A673 (cell line): ENCODE measurements at regions not wholly inside any gene's neighbourhood (a gene's known extent, or its start where the extent isn't known, plus 50 kb on each side); places are given as distances from the start of the nearest gene placed in this dataset.

Source experiments
- EZH2 ChIP-seq: fragments of 200-600 bp; sonication (generic); IDR thresholded peaks from 2 replicates; pipeline ENCODE4 v1.6.1; 2017; ENCODE audit warnings: borderline replicate concordance, low read depth, mild to moderate bottlenecking, mixed read lengths, antibody characterized with exemption, low read length; ENCODE audit not compliant: poor library complexity, severe bottlenecking
- TF ChIP-seq, protein P1 (sequence below): fragments of 300-800, 200-600 bp; sonication (generic); conservative IDR thresholded peaks from 2 replicates; pipeline ENCODE4 v1.5.1; 2017; ENCODE audit warnings: low read depth, mild to moderate bottlenecking, antibody characterized with exemption, low read length, moderate library complexity, mixed read lengths

DNA sequence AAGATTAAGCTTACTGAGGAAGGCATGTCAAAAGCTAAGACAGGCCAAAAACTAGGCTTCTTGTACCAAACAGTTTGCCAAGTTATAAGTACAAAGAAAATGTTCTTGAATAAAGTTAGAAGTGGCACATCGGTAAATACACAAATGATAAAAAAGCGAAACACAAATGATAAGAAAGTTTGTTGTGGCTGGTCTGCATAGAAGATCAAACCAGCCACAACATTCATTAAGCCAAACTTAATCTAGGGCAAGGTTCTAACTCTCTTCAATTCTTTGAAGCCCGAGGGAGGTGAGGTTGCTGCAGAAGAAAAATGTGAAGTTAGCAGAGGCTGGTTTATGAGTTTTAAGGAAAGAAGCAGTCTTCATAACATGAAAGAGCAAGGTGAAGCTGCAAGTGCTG, 1119.6 kb upstream of the FLRT2 start:
- TF ChIP-seq, protein P1, sequence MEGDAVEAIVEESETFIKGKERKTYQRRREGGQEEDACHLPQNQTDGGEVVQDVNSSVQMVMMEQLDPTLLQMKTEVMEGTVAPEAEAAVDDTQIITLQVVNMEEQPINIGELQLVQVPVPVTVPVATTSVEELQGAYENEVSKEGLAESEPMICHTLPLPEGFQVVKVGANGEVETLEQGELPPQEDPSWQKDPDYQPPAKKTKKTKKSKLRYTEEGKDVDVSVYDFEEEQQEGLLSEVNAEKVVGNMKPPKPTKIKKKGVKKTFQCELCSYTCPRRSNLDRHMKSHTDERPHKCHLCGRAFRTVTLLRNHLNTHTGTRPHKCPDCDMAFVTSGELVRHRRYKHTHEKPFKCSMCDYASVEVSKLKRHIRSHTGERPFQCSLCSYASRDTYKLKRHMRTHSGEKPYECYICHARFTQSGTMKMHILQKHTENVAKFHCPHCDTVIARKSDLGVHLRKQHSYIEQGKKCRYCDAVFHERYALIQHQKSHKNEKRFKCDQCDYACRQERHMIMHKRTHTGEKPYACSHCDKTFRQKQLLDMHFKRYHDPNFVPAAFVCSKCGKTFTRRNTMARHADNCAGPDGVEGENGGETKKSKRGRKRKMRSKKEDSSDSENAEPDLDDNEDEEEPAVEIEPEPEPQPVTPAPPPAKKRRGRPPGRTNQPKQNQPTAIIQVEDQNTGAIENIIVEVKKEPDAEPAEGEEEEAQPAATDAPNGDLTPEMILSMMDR, result no peak
- TF ChIP-seq EZH2, result no peak
